ENCODE measurements at regions not wholly inside any gene's neighbourhood (a gene's known extent, or its start where the extent isn't known, plus 50 kb on each side); places are given as distances from the start of the nearest gene placed in this dataset.

DNA sequence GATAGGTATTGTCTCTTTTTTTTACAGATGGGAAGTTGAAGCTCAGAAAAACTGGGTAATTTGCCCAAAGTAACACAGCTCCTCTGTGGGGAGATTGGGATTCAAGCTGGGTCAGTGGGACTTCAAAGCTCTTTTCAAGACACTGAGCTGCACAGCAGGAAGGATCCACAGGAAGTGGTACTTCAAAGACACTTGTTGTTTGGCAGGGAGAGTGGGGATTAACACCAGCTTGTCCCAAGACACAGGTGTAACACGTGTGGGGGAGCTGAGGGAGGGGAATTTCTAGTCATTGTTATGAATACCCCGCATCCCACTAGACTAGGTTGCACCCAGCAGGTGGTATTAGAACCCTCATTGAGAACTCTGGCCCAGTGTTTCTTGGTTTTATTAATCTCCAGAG, 116.0 kb downstream of the FOXB1 start:
- TF ChIP-seq, protein P1, sequence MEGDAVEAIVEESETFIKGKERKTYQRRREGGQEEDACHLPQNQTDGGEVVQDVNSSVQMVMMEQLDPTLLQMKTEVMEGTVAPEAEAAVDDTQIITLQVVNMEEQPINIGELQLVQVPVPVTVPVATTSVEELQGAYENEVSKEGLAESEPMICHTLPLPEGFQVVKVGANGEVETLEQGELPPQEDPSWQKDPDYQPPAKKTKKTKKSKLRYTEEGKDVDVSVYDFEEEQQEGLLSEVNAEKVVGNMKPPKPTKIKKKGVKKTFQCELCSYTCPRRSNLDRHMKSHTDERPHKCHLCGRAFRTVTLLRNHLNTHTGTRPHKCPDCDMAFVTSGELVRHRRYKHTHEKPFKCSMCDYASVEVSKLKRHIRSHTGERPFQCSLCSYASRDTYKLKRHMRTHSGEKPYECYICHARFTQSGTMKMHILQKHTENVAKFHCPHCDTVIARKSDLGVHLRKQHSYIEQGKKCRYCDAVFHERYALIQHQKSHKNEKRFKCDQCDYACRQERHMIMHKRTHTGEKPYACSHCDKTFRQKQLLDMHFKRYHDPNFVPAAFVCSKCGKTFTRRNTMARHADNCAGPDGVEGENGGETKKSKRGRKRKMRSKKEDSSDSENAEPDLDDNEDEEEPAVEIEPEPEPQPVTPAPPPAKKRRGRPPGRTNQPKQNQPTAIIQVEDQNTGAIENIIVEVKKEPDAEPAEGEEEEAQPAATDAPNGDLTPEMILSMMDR (IDR thresholded peaks at IDR 0.05) = no peak
- no peak for TF ChIP-seq POLR2A (IDR thresholded peaks at IDR 0.05)

All from uterus (tissue), 2 donors.